ENCODE measurements at regions not wholly inside any gene's neighbourhood (a gene's known extent, or its start where the extent isn't known, plus 50 kb on each side); places are given as distances from the start of the nearest gene placed in this dataset.

- TF ChIP-seq CTCF (conservative IDR thresholded peaks at IDR 0.05; ENCODE audit: low read depth, low read length), result no peak
Observed at GRCh38 chr3:42031808-42032480, 59.2 kb upstream of the TRAK1 start (continued).

GRCh38 chr3:42028474-42028873 lies 62.7 kb upstream of the TRAK1 start:
- Histone ChIP-seq H4K91ac (ENCODE audit: insufficient read depth, low read depth, low read length) (no peak overlapping the region), H3K36me3 (ENCODE audit: control insufficient read depth, insufficient read depth, low read length) (no peaks in the 10 kb centered on the region), H3K23ac (ENCODE audit: low read depth, low read length) (no peak overlapping the region), H4K8ac (ENCODE audit: low read depth in 2 of 2, low read length in 2 of 2) (no peak overlapping the region), H3K4ac (ENCODE audit: low read depth, low read length) (no peak overlapping the region), H3K56ac (ENCODE audit: extremely low read depth, insufficient read depth, low read length) (no peak overlapping the region), H2AFZ (replicated peaks; ENCODE audit: low read length, poor library complexity) (no peak overlapping the region), H3K9me1 (ENCODE audit: insufficient read depth, low read length) (peaks cover 3% of the 10 kb centered on the region), H2BK15ac (ENCODE audit: low read depth, low read length) (no peak overlapping the region), H3K9ac (ENCODE audit: low read depth, low read length) (no peak overlapping the region), H3K27ac (ENCODE audit: insufficient read depth, low read length) (no peak overlapping the region), H2BK5ac (ENCODE audit: low read depth, low read length, poor library complexity, severe bottlenecking) (no peak overlapping the region), H3K4me2 (ENCODE audit: low read depth, low read length) (no peak overlapping the region), H2BK20ac (ENCODE audit: low read depth, low read length) (no peak overlapping the region), H3K4me3 (ENCODE audit: insufficient read depth, low read depth, low read length) (no peak overlapping the region), H3K18ac (ENCODE audit: low read depth, low read length) (no peak overlapping the region), H3K27me3 (ENCODE audit: control insufficient read depth, insufficient read depth, low read length) (no peaks in the 10 kb centered on the region), H4K5ac (ENCODE audit: low read depth, low read length) (no peak overlapping the region), H3K4me1 (ENCODE audit: control insufficient read depth, insufficient read depth, low read length) (peaks cover 27% of the 10 kb centered on the region), H4K20me1 (ENCODE audit: insufficient read depth, low read length) (no peaks in the 10 kb centered on the region), H2AK5ac (ENCODE audit: low read depth, low read length) (no peak overlapping the region), H2BK120ac (ENCODE audit: low read depth, low read length) (no peak overlapping the region), H3K79me1 (ENCODE audit: low read depth in 1 of 2, low read length in 2 of 2) (peaks cover 14 to 61% of the 10 kb centered on the region in 2 experiments), H3K14ac (replicated peaks; ENCODE audit: low read depth, low read length) (no peak overlapping the region), H3K9me3 (ENCODE audit: control insufficient read depth, insufficient read depth, low read length) (no peaks in the 10 kb centered on the region), H2AK9ac (replicated peaks; ENCODE audit: low read depth, low read length, poor library complexity) (no peak overlapping the region)
- intact Hi-C loops (cut with micrococcal nuclease) (no loop called here), dilution Hi-C loops (cut with HindIII; ENCODE audit: low sequenced_read_pairs, unreplicated experiment) (no loop called here), in situ Hi-C loops (cut with MboI; ENCODE audit: low sequenced_read_pairs) (no loop called here)
- WGBS, 2 experiments (ENCODE audit: extremely low coverage in 2 of 2, insufficient read length in 1 of 2), result no CpG with 5 or more reads among the region's 2 CpGs
- CTCF ChIA-PET, result no interaction called here
- no peak for ATAC-seq (ENCODE audit: low read depth)
- no TSS peak for BruUV-seq (replicated peaks)
- DNase-seq, result no peak
- POLR2A ChIA-PET (ENCODE audit: unreplicated experiment), result no interaction called here
- TF ChIP-seq CEBPB (IDR thresholded peaks at IDR 0.05; ENCODE audit: low read depth, low read length) (no peak), POLR2A (IDR thresholded peaks at IDR 0.05; ENCODE audit: low read depth, low read length) (no peak), USF2 (IDR thresholded peaks at IDR 0.05; ENCODE audit: low read depth, low read length) (no peak), RCOR1 (IDR thresholded peaks at IDR 0.05; ENCODE audit: insufficient replicate concordance, low read length) (no peak), BHLHE40 (IDR thresholded peaks at IDR 0.05; ENCODE audit: low read depth, low read length) (no peak), MAZ (IDR thresholded peaks at IDR 0.05; ENCODE audit: borderline replicate concordance, low read depth, low read length) (no peak), SMC3 (IDR thresholded peaks at IDR 0.05; ENCODE audit: low read depth, low read length) (no peak), NFE2L2 (IDR thresholded peaks at IDR 0.05; ENCODE audit: low read depth, low read length) (no peak), FOS (IDR thresholded peaks at IDR 0.05; ENCODE audit: low read depth, low read length) (no peak), CHD1 (IDR thresholded peaks at IDR 0.05; ENCODE audit: low read depth, low read length) (no peak), RFX5 (IDR thresholded peaks at IDR 0.05; ENCODE audit: low read depth, low read length) (no peak), MAFK (IDR thresholded peaks at IDR 0.05; ENCODE audit: low read depth, low read length) (no peak), ELK1 (IDR thresholded peaks at IDR 0.05; ENCODE audit: borderline replicate concordance, low read depth, low read length) (no peak)
